Lung microvascular endothelial cell (primary cell): ENCODE measurements at regions not wholly inside any gene's neighbourhood (a gene's known extent, or its start where the extent isn't known, plus 50 kb on each side); places are given as distances from the start of the nearest gene placed in this dataset.
A peak's percentile ranks its signal among the peaks of the same experiment; 100 is the strongest.

ENCODE experiments used
- DNase-seq, 2 donors: peaks; one replicate each; pipeline versions ENCODE4 v3.0.0 to v3.0.0-alpha.2; 2010; ENCODE audit warnings: low read depth in 2 of 2

- no peak for DNase-seq
Measured at GRCh38 chr21:38696579-38696978, 109.2 kb upstream of the ETS2 start.

GRCh38 chr21:38699048-38699447 is 106.7 kb upstream of the ETS2 start:
- peak; percentile 11 to 33 for DNase-seq

GRCh38 chr21:38702196-38702595 is 103.5 kb upstream of the ETS2 start:
- no peak for DNase-seq

- no peak for DNase-seq
Measured at GRCh38 chr21:38709876-38710275, 95.9 kb upstream of the ETS2 start.

GRCh38 chr21:38712071-38712470 is 93.7 kb upstream of the ETS2 start:
- DNase-seq: peak; percentile 52 to 57

- DNase-seq: no peak
Measured at GRCh38 chr21:38712664-38713063, 93.1 kb upstream of the ETS2 start.

GRCh38 chr21:38714039-38714817 is 91.5 kb upstream of the ETS2 start:
- no peak for DNase-seq

GRCh38 chr21:38714999-38715398 is 90.7 kb upstream of the ETS2 start:
- no peak for DNase-seq

GRCh38 chr21:38716088-38716487 is 89.6 kb upstream of the ETS2 start:
- DNase-seq: no peak

- DNase-seq: no peak
Measured at GRCh38 chr21:38716942-38717341, 88.8 kb upstream of the ETS2 start.

- DNase-seq: no peak
Measured at GRCh38 chr21:38718481-38718880, 87.2 kb upstream of the ETS2 start.

- no peak for DNase-seq
Measured at GRCh38 chr21:38720074-38720473, 85.7 kb upstream of the ETS2 start.

- DNase-seq: no peak
Measured at GRCh38 chr21:38721055-38721454, 84.7 kb upstream of the ETS2 start.

GRCh38 chr21:38721958-38722357 is 83.8 kb upstream of the ETS2 start:
- DNase-seq: no peak

GRCh38 chr21:38725196-38726157 is 80.3 kb upstream of the ETS2 start:
- DNase-seq: no peak

- DNase-seq: no peak
Measured at GRCh38 chr21:38726482-38726881, 79.2 kb upstream of the ETS2 start.

- DNase-seq: no peak
Measured at GRCh38 chr21:38729291-38729690, 76.4 kb upstream of the ETS2 start.

- no peak for DNase-seq
Measured at GRCh38 chr21:38729754-38730379, 75.9 kb upstream of the ETS2 start.

GRCh38 chr21:38733972-38734546 is 71.7 kb upstream of the ETS2 start:
- peak; percentile 80 to 83 for DNase-seq

GRCh38 chr21:38734646-38735365 is 70.9 kb upstream of the ETS2 start:
- DNase-seq: no peak

- DNase-seq: no peak
Measured at GRCh38 chr21:38735626-38736206, 70.0 kb upstream of the ETS2 start.
